SK-N-MC (cell line): ENCODE measurements at regions not wholly inside any gene's neighbourhood (a gene's known extent, or its start where the extent isn't known, plus 50 kb on each side); places are given as distances from the start of the nearest gene placed in this dataset.

Experiments
- EZH2 ChIP-seq: fragments of 200-600 bp; sonication (generic); IDR thresholded peaks from one replicate; pipeline ENCODE4 v1.6.1; 2017; ENCODE audit warnings: antibody characterized with exemption
- FOXP2 ChIP-seq: optimal IDR thresholded peaks from 2 replicates; pipeline ENCODE3; 2011; ENCODE audit warnings: mild to moderate bottlenecking, moderate library complexity; ENCODE audit not compliant: insufficient read depth; ENCODE audit errors: extremely low read length, control extremely low read depth
- POLR2AphosphoS5 ChIP-seq: IDR thresholded peaks from 2 replicates; pipeline ENCODE4 v1.6.1; 2012; ENCODE audit warnings: mild to moderate bottlenecking, low read depth, low read length, borderline replicate concordance

- no peak for TF ChIP-seq POLR2AphosphoS5
- no peak for TF ChIP-seq EZH2
- no peak for TF ChIP-seq FOXP2
These were observed 140.3 kb downstream of the ANKRD60 start for GRCh38 chr20:58088105-58088504.
